Right atrium auricular region (tissue), 2 donors: ENCODE measurements at regions not wholly inside any gene's neighbourhood (a gene's known extent, or its start where the extent isn't known, plus 50 kb on each side); places are given as distances from the start of the nearest gene placed in this dataset.
"Not testable (repeated sequence)": the region's sequence is repeated elsewhere in the genome, so short reads cannot be mapped to it uniquely, and the experiment has no call there.

Experiments used
- DNase-seq: peaks from one replicate; pipeline ENCODE4 v3.0.0-alpha.2; 2019; ENCODE audit warnings: low spot score
- H3K27ac ChIP-seq, 2 donors: fragments of 200-600 bp; sonication (generic); 1 replicate in 1 of 2; 2 replicates in 1 of 2; pipeline ENCODE4 v1.5.1; 2016 to 2019
- H3K27me3 ChIP-seq, 2 donors: fragments of 200-600 bp; sonication (generic); one replicate each; pipeline versions ENCODE4 v1.5.1 to v1.6.0; 2017 to 2019
- H3K36me3 ChIP-seq: fragments of 200-600 bp; sonication (generic); one replicate; pipeline ENCODE4 v1.5.1; 2016
- H3K4me1 ChIP-seq, 2 donors: fragments of 200-600 bp; sonication (generic); one replicate each; pipeline versions ENCODE4 v1.5.1 to v1.6.0; 2017 to 2019
- H3K4me3 ChIP-seq, 2 donors: fragments of 200-600 bp; sonication (generic); 1 replicate in 1 of 2; 2 replicates in 1 of 2; pipeline ENCODE4 v1.5.1; 2017 to 2019; ENCODE audit warnings: mild to moderate bottlenecking in 1 of 2, moderate library complexity in 1 of 2
- H3K9me3 ChIP-seq, 2 donors: fragments of 200-600 bp; sonication (generic); one replicate each; pipeline ENCODE4 v1.5.1; 2019
- CTCF ChIP-seq, 2 donors: fragments of 200-600 bp; sonication (generic); IDR thresholded peaks; one replicate each; pipeline ENCODE4 v1.5.1; 2019; ENCODE audit warnings: antibody characterized with exemption in 2 of 2

DNA sequence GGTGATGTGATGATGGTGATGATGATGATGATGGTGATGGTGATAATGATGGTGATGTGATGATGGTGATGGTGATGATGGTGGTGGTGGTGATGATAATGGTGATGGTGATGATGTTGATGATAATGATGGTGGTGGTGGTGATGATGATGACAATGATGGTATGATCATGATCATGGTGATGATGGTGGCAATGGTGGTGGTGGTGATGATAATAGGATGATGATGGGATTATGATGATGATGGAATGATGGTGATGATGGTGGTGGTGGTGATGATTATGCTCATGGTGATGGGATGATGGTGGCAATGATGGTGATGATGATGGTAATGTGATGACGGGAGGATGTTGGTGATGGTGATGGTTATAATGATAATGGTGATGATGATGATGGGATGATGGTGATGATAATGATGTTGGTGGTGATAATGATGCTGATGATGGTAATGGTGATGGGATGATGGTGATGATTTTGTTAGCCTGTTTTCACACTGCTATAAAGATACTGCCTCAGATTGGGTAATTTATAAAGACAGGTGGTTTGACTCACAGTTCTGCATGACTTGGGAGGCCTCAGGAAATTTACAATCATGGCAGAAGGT is 314.8 kb upstream of the SFSWAP start:
- Histone ChIP-seq H3K4me1 (no peaks in the 10 kb centered on the region), H3K36me3 (no peaks in the 10 kb centered on the region), H3K9me3 (peaks cover 0 to 9% of the 10 kb centered on the region in 2 donors), H3K27ac (no peak overlapping the region), H3K4me3 (no peak overlapping the region), H3K27me3 (no peaks in the 10 kb centered on the region)
- no peak for TF ChIP-seq CTCF (IDR thresholded peaks at IDR 0.05)
- DNase-seq, result no peak

GRCh38 chr12:131397493-131398181 is 313.3 kb upstream of the SFSWAP start:
- Histone ChIP-seq H3K4me1 (peaks cover 0 to 4% of the 10 kb centered on the region in 2 donors), H3K4me3 (no peak overlapping the region), H3K27ac (no peak overlapping the region), H3K36me3 (no peaks in the 10 kb centered on the region), H3K9me3 (peaks cover 0 to 9% of the 10 kb centered on the region in 2 donors), H3K27me3 (no peaks in the 10 kb centered on the region)
- no peak for TF ChIP-seq CTCF (IDR thresholded peaks at IDR 0.05)
- DNase-seq, result no peak

- no peak for DNase-seq
- no peak overlapping the region for H3K4me3 ChIP-seq
- no peaks in the 10 kb centered on the region for H3K36me3 ChIP-seq
- H3K27me3 ChIP-seq, result no peaks in the 10 kb centered on the region
- H3K4me1 ChIP-seq, result peaks cover 0 to 4% of the 10 kb centered on the region in 2 donors
- no peak for TF ChIP-seq CTCF (IDR thresholded peaks at IDR 0.05)
- H3K27ac ChIP-seq, result no peak overlapping the region
- peaks cover 0 to 9% of the 10 kb centered on the region in 2 donors for H3K9me3 ChIP-seq
Measured at GRCh38 chr12:131399000-131399399, 311.9 kb upstream of the SFSWAP start.

DNA sequence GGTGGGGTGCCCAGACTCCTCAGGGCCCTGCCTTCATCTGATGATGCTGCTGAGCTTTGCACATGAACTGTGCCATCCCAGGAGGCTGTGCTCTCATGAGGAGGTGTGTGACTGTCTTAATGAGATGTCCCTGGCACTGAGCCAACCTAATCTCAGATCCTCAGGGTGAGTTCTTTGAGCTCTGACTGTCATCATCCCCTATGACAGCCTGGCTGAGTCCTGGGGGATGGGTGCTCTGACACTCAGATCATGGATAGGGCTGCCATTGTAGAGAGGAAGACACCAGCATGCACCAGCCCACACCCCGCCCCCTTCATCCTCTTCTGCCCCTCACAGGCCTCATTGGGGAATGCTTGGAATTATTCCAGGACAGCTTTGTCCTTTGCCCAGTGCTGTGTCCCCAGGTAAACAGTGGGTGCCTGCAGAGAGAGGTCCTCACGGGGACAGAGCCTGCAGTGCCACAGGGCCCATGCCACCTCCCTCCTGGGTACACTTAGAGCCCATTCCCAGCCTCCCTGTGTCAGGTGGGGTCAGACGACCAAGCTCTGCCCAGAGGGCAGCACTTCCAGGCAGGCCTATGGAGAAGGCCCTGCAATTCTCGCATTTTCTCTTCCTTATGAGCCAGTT is 310.1 kb upstream of the SFSWAP start:
- not testable (repeated sequence) for H3K27me3 ChIP-seq, H3K27ac ChIP-seq, H3K4me3 ChIP-seq, H3K36me3 ChIP-seq, H3K4me1 ChIP-seq, H3K9me3 ChIP-seq, DNase-seq

DNA sequence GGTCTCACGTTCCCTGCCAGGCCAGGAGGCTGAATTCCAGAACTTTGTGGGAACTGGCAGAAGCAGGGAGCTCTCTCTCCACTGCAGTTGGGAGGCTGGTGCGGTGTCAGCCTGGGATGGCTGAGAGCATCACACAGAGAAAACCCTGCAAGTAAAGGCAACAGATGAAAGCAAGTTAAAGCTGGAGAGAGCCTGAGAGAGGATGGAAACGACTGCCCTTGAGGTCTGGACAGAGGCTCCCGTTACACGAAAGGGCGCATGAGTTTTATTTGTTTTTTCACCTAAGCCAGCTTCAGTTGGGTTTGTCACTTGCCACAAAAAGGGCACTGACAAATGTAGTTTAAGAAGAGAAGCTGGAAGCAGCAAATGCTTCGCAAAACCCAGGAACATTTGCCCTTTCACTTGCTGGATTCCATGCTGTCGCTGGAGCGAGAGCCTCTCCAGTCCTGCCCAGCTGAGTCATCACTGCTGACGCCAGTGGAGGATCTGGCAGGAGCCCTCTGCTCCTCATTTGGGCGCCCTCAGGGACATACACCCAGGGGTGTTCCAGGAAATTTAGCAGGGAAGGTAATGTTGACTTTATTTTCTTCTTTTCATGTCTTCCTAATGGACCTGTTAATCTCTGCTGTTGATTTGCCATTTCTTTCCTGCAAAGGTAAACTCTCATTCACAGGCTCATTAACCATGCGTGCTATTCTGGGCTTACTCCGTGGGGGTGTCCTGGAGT is 308.8 kb upstream of the SFSWAP start:
- H3K4me1 ChIP-seq, H3K27me3 ChIP-seq, DNase-seq, H3K27ac ChIP-seq, H3K36me3 ChIP-seq, H3K4me3 ChIP-seq, H3K9me3 ChIP-seq: not testable (repeated sequence)

DNA sequence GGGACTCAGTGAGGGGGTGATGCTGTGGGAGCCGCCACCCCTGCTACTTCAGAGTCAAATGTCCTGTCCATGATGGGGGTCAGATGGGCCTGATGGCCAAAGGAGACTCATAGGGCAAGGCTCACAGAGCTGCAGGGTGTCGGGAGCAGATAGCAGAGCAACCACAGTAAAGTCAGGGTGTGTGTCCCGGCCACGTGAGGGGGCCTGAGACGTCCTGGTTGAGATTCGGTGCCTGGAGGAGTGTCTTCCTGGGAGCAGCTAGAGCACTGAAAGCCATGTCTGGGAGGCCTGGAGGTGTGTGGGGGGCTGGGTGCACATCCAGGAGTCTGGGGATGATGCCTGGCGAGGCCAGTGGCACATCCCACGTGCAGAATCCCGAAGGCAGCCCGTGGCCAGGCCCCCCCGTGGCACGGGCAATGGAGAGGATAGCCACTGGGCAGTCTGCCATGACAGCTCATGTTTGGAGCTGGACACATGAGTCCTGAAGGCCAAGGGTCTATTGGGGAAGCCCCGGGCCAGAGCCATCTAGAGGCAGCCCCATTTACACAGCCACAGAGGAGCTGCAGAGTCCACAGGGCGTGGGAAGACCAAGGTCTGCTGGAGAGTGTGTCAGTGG is 308.0 kb upstream of the SFSWAP start:
- Histone ChIP-seq H3K27ac (no peak overlapping the region), H3K36me3 (no peaks in the 10 kb centered on the region), H3K4me1 (peaks cover 0 to 4% of the 10 kb centered on the region in 2 donors), H3K9me3 (peaks cover 0 to 1% of the 10 kb centered on the region in 2 donors), H3K27me3 (no peaks in the 10 kb centered on the region), H3K4me3 (no peak overlapping the region)
- TF ChIP-seq CTCF (IDR thresholded peaks at IDR 0.05), result no peak
- DNase-seq, result no peak
